SK-MEL-5 (cell line): ENCODE measurements at regions not wholly inside any gene's neighbourhood (a gene's known extent, or its start where the extent isn't known, plus 50 kb on each side); places are given as distances from the start of the nearest gene placed in this dataset.

Source experiments
- DNase-seq: peaks from one replicate; pipeline ENCODE4 v3.0.0-alpha.2; 2016; ENCODE audit warnings: low read depth, low spot score
- in situ Hi-C: cut with HindIII; loops from 2 replicates; pipeline ENCODE4 v1.10.0; 2016; ENCODE audit warnings: low sequenced_read_pairs, high pct_unique_total_duplicates, low pct_unique_long_range_greater_than_20kb

DNA sequence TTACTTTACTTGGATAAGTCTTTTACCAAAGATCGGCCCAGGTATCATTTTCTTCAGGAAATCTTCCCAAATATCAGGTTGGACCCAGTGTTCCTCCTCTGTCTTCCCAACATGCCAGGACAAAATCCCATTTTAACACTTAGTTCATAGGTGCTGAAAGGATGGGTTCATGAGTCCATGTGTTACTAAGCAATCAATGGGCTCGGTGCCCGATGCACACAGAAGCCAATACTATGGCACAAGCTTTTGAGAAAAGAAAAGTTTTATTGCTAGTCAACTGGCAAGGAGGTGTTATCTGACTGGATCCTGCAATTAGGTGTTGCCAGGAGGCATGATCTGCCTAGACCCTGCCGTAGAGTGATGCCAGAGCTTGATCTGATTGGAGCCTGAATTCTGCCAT lies 133.3 kb upstream of the SLC44A3 start:
- no peak for DNase-seq
- in situ Hi-C loops: no loop called here

DNA sequence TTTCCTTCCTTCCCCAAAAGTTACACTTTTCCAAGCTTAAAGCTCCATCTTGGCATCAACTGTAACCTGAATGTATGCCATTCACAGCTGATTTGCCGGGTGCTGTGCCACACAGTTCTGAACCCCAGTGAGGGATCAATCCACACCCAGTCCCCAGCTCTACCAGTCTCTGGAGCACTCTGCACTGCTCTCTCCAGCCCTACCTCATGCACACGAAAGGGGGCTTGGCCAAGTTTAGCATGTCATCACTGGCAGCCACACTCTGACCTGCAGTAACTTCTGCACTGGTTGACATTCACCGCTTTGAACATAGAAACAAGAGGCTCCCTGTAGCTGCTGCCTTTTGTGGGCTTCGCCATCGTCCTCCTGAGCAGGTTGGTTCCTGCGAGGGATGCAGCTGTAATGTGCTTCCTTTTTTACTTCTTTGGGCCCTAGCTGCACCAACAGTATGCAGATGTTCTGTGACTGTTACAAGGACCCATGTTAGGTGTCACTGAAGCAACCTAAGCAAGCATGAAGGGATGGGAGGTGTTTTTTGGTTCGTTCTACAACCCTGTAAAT lies 135.4 kb upstream of the SLC44A3 start:
- in situ Hi-C loops: no loop called here
- DNase-seq: no peak

DNA sequence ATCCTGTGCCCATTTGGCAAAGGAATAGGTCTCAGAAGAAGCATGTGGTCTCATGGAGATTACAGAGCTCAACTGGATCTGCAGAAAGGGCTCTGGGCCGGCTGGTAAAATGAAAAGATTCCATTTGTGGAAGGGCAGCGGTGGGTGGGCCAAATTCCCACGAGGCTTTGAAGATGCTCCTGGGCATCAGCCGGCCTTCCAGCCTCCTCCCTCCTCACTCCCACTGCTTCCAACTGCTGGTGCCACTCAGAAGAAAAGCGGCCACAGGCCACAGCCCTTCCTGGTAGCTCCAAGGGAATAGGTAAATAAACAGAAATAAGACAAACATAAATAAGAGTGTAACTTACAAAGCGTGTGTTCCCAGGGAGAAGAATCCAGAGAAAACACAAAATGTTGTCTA lies 136.3 kb upstream of the SLC44A3 start:
- no peak for DNase-seq
- in situ Hi-C loops: no loop called here

DNA sequence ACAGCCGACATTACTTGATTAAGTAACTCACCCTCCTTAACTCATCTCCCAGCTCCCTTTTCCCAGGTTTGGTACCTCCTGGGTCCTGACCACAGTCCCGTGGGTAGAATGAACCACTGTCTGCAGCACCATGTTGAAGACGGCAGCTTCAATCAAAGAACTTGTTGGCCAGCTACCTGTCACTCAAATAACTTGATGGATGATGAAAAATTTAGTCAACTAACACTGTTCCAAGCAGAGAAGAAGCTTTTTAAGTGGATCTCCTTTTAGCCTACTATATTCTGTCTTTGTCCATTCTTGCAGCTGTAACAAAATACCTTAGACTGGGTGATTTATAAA lies 138.4 kb upstream of the F3 start:
- in situ Hi-C loops: no loop called here
- DNase-seq: no peak

DNA sequence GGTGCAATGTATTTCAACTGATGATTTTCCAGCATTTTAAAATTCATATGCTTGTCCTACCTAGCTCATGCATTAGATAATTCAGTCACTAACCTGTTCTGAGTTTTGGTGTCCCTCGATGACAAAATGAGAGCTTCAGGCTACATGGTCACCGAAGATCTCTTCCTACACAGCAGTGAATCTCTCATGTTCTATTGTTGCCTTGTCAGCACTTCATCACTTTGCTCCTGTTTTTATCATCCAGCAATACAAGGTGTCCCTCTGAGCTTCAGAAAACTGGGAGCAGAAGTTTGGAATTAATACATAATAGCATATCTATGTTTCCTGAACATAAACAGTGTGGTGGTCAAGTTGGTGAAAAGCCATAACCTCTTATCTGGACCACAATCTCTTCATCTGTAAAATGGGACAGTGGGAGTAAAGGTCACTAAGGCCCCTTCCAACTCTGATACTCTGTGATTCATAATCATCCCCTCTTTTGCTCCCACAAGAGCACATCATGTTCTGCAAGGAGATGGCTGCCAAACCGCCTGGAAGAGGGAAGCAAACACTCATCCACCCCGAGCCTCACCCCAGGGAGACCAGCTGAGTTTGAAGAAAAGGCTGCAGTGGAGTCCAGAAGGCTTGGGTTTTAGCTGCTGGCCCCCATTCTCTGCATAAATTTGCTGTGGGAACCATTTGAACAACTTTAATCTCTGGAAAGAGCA lies 137.9 kb upstream of the F3 start:
- DNase-seq: no peak
- in situ Hi-C loops: no loop called here

DNA sequence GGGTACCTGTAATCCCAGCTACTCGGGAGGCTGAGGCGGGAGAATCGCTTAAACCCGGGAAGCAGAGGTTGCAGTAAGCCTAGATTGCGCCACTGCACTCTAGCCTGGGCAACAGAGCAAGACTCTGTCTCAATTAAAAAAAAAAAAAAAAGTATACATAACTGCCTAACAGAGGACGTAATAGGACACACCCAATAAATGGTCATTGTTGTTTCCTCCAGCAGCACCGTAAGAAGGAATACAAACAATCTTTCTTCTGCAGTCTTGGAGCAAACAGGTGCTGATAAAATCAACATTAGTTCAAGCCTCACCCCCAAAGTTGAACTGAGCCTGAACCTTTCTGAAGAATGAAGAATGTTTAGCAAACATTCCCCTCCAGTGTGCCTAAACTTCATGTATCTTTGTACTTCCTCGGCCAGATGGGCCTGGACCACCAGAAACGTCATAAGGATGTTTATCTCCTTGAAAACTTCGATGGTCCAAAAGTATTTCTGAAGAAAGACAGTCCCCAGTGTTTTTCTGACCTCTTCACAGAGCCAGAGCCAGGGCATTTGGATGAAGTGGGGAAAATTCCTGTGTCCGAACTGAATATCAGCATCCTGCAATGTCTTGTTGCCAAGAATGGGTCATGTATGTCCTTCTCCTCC lies 136.8 kb upstream of the F3 start:
- DNase-seq: no peak
- in situ Hi-C loops: no loop called here

DNA sequence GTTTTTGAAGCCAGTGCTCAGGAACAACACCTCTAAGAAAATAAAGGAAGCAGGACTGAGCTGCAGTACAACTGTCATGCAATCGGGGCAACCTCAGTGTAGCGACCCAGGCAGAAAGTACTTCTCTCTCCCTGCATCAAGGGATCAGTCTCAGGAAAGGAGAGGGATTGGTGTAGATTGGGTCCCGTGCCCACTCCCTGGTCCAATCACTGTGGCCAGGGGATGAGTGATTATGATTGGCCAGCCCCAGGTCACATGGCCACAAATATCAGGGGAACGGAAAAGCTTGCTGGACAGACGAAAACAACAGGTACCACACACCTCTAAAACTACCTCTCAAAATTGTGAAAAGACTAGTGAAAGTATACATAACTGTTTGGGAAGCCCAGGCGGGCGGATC lies 136.2 kb upstream of the F3 start:
- in situ Hi-C loops: no loop called here

DNA sequence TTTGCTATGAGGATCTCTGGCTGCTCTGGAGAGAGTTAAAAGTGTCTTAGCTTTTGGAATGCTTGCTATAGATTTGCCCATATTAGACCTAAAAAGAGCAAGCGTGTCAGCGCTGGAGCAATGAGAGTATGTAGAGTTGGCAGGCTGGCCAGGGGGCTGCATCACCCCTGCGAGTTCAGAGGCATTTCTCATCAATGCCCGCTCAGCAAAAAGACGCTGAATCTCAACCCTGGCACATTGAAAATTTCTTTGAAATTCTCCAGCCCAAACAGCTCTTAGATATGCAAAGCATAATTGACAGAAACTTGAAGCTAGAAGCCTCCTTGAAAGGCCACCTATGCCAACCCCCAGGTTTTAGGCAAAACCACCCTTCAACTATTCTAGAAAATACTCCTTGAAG lies 135.5 kb upstream of the F3 start:
- DNase-seq: no peak
- in situ Hi-C loops: no loop called here

More for the DNA sequence above, 136.2 kb upstream of the F3 start:
- no peak for DNase-seq

DNA sequence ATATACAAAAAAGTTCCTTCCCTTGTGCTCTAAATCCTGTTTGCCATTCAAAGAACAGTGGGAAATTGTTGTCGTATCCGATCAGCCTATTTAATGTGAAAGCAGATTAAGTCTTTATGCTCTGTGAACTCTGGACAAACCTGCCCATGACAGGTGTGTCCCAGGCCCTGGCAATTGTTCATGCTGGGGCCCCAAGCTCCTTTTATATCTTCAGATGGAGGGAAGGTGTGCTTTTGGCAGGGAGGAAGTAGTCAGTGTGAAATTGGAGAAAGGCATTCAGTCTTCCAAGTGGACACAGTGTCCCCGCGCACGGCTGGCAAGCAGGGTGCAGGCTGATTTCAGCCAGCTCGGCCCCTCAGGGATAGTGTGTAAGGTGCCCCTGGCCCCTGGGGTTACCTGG lies 135.1 kb upstream of the F3 start:
- no peak for DNase-seq
- in situ Hi-C loops: no loop called here

DNA sequence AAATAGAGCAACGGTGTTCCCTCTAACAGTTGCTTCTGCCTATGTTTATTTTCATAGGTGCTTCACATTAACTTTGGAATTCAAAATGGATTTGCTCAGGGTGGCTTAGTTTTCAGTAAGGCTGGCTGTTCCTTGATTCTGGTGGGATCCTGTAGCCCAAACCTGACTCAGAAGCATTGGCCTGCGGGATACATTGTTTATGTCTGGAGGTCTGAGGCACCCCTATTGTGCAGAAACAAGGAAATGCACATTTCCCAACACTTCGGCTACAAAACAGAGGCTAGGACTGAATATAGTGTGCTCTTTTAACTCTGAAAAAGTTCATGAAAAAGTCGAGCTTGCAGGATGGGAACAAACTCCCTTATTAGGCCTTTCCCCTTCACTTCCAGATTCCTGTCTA lies 133.8 kb upstream of the F3 start:
- DNase-seq: no peak
- in situ Hi-C loops: no loop called here

DNA sequence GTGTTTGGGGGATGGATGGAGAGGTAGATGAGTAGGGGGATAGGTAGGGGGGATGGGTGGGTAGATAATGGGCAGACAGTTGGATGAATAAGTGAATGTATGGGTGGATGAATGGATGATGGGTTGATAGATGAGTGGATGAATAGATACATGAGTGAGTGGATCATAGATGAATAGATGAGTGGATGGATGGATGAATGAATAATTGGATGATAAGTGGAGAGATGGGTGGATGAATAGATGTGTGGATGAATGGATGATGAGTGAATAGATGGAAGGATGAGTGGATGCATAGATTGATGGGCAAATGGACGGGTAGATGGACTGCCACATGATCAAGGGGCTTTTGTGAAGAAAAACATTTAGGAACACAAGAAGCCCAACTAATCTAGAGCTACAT lies 133.3 kb upstream of the F3 start:
- no peak for DNase-seq
- in situ Hi-C loops: no loop called here

DNA sequence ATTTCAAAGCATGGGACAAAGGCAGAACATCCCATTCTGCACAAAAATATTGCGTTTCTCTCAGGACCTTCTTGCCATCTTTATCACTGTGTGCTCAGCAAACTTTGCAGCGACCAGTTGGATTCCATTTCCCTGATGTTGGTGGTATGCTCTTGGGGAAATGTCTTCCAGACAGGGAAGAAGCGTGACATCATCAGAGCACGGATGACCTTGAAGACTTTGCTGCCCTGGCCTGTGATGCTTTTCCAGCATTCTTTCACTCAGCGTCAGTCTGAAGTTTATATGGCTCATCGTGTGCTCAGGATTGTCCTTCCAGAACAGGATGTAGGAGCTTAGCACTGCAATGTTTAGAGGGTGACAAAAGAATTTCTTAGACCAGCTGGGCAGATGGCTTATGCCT lies 131.4 kb upstream of the F3 start:
- DNase-seq: no peak
- in situ Hi-C loops: no loop called here

DNA sequence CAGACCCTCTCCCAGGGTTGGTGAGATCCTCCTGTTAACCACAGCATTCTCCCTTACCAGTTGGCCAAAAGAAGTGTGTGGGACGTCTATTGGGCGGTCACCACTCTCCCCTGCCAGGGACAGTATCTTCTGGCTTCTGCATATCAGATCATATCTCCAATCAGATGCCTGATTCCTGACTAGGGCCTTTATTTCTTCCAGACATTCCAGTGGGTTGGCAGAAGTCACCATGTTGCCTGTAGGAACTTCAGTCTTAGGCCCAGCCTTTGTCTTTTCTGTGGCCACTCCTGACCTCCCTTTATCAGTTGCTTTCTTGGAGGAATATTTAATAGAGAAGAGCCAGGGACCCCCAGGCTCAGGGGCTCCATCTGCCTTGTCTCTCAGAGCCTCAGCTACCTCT lies 130.4 kb upstream of the F3 start:
- DNase-seq: no peak
- in situ Hi-C loops: no loop called here

DNA sequence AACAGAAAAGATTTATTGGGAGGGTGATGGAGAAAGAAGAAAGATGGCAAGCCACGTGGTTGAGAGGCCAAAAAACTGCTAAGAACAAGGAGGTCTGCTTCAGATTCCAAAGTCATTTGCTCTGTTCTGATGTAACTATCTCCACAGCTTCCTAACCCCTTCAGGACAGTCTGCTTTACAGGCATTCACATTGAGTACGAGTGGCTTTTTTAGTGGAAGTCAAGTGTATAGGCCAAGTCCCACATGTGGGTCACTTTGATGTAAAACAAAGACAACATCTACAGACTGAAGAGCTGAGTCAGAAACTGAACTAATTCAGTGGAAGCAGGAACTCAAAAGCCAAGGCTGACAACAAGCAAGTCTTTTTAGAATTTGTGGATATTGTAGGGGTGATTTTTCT lies 128.7 kb upstream of the F3 start:
- in situ Hi-C loops: no loop called here
- DNase-seq: no peak

DNA sequence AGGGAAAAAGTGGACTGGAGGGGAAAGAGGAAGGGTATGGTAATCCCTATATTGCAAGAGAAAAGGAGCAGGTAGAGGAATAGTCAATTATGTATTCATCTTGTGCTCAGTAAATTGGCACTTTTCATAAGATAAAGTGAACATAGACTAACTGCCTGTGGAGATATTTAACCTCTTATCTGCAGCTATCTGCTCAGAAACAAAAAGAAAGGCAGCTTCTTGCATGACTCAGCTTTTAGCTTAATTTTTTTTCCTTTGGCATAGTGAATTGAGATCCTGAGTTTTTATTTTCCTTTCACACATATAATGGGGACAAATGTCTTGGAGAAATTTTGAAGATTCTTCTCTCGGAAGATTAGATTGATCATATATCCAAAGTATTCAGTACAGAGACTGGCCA lies 127.6 kb upstream of the F3 start:
- in situ Hi-C loops: no loop called here
- DNase-seq: no peak

DNA sequence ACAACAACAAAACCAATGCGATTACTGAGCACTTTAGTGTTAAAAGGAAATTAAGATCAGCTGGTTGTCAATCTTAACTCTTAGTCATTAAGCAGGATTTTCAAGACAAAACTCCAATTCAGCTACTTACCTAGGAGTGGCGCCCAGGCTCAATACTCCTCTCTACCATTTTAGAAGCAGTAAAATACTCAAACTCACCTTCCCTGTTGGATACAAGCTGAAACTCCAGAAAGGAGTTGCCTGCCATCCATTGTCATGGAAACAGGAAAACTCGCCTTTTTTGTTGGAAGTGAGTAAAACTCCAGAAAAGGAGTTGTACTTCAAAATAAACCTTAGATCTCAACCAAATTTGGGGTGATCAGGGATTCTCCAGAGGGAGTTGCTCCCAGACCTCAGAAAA lies 127.0 kb upstream of the F3 start:
- in situ Hi-C loops: no loop called here
- no peak for DNase-seq

DNA sequence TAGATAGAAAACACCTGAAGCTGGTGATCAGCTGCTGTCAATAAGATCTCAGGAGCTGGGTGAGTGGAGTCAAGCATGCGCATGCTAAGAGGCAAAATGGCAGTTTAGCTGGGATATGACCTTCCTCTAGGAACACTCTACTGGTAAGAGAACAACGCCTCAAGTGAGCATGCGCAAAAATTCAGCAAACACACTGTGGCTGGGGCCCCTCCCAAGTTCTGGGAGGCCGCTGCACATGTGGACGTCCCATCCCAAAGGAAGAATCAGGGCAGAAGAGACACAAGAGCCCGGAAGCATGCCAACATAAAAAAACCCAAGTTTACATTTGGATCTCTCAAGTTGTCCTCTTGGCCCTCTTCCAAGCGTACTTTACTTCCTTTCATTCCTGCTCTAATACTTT lies 126.3 kb upstream of the F3 start:
- in situ Hi-C loops: no loop called here
- no peak for DNase-seq

DNA sequence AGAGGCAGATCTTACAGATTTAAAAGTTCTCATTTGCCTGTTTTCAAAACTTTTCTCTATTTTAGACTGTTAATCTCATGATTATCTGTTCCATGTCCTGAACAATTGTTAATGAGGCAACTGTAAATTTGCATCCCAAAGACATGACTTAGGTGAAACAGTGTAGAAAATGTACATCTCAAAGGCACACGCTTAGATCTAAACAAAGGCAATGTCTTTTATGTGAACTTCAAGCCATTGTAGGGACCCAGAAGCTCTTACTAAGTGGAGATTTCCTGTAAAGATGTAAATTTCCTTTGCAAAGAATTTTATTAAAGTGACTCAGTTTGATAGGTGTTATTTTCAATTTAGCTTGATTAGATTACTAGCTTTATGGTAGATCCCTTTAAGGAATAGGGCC lies 125.2 kb upstream of the F3 start:
- in situ Hi-C loops: no loop called here
- DNase-seq: no peak

DNA sequence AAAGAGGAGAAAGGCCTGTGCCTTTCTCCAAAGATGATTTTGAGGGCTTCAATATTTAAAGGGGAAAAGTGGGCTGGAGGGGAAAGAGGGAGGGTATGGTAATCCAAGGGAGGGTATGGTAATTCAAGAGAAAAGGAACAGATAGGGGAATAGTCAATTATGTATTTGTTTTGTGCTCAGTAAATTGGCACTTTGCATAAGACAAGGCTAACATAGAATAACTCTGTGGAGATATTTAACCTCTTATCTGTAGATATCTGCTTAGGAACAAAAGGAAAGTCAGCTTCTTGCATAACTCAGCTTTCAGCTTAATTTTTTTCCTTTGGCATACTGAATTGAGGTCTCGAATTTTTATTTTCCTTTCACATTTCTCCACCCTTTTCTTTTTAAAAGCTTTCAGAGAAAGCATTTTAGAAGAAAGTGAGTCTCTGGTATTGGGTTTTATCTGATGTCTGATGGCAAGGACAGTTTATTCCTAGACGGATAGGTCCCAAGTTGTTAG lies 119.9 kb upstream of the F3 start:
- DNase-seq: no peak
- in situ Hi-C loops: no loop called here
